Activated T-cell treated with anti-CD3 and anti-CD28 coated beads, Interleukin-2, amount 50 U/mL, for 4 hours (primary cell): ENCODE measurements at regions not wholly inside any gene's neighbourhood (a gene's known extent, or its start where the extent isn't known, plus 50 kb on each side); places are given as distances from the start of the nearest gene placed in this dataset.
"Not testable (repeated sequence)": the region's sequence is repeated elsewhere in the genome, so short reads cannot be mapped to it uniquely, and the experiment has no call there.

Source experiments
- ATAC-seq, 2 donors: fragments of 200-7000 bp; cut with Tn5 transposase; one replicate each; pipeline ENCODE4 v1.10.0; 2021
- DNase-seq: peaks from one replicate; pipeline ENCODE4 v3.0.0-alpha.2; 2020
- H3K27me3 Mint-ChIP-seq: one replicate; pipeline ENCODE4 v1.8.0; 2021; ENCODE audit warnings: low read depth, mixed read lengths
- H3K36me3 Mint-ChIP-seq: one replicate; pipeline ENCODE4 v1.8.0; 2022; ENCODE audit warnings: mixed read lengths; ENCODE audit not compliant: insufficient read depth
- H3K4me1 Mint-ChIP-seq: one replicate; pipeline ENCODE4 v1.8.0; 2021; ENCODE audit warnings: low read depth, mixed read lengths
- H3K4me3 Mint-ChIP-seq: one replicate; pipeline ENCODE4 v1.8.0; 2021; ENCODE audit warnings: mild to moderate bottlenecking, moderate library complexity, mixed read lengths
- H3K9me3 Mint-ChIP-seq: one replicate; pipeline ENCODE4 v1.8.0; 2021; ENCODE audit warnings: mixed read lengths

DNA sequence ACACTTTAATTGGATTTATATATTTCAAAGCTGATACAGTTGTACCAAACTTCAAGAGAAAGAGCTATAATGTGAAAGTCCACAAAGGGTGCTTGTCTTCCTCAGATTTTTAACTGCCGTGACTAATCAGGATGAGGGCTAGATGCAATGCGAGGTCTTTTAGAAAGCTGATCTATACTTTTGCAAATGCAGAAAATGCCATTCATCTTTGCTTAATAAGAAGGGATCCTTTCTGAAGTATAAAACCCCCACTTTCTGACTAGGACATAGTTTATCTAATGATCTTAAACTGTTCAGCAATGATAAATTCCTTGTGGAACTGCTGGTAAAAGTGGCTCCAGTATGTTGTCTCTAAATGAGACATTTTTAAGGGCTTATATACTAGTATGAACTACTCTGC lies 102.7 kb upstream of the NGF start:
- no peak for DNase-seq

DNA sequence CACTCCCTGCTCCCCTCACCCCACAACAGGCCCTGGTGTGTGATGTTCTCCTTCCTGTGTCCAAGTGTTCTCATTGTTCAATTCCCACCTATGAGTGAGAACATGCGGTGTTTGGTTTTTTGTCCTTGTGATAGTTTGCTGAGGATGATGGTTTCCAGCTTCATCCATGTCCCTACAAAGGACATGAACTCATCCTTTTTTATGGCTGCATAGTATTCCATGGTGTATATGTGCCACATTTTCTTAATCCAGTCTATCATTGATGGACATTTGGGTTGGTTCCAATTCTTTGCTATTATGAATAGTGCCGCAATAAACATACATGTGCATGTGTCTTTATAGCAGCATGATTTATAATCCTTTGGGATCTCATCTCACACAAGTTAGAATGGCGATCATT lies 101.5 kb upstream of the NGF start:
- not testable (repeated sequence) for H3K9me3 Mint-ChIP-seq, ATAC-seq, H3K36me3 Mint-ChIP-seq, DNase-seq, H3K27me3 Mint-ChIP-seq, H3K4me1 Mint-ChIP-seq, H3K4me3 Mint-ChIP-seq

More for the DNA sequence above, 102.7 kb upstream of the NGF start:
- no peak for ATAC-seq
- Mint-ChIP-seq H3K27me3 (peaks cover 3% of the 10 kb centered on the region), H3K9me3 (peaks cover 5% of the 10 kb centered on the region), H3K4me3 (no peak overlapping the region), H3K4me1 (no peaks in the 10 kb centered on the region), H3K36me3 (no peaks in the 10 kb centered on the region)

DNA sequence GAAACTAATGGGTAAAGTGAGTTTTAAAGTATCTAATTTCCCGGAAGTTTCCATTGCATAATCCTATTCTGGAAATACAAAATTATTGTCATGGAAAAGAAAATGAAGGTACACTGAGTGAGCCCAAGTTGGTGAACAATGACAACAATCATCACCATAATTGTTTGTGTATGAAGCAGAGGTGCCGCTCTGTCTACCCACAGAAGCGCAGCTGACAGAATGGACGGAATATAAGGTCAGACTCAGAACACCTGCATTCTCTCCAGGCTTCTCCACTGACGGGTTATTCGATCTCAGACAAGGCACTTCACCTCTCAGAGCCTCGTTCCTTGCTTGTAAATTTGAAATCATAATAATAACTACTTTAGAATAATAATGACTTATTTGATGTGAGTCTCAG lies 99.1 kb upstream of the NGF start:
- Mint-ChIP-seq H3K9me3 (peaks cover 5% of the 10 kb centered on the region), H3K4me3 (no peak overlapping the region), H3K27me3 (peaks cover 3% of the 10 kb centered on the region), H3K36me3 (no peaks in the 10 kb centered on the region), H3K4me1 (no peaks in the 10 kb centered on the region)
- ATAC-seq (no peak), DNase-seq (no peak)

DNA sequence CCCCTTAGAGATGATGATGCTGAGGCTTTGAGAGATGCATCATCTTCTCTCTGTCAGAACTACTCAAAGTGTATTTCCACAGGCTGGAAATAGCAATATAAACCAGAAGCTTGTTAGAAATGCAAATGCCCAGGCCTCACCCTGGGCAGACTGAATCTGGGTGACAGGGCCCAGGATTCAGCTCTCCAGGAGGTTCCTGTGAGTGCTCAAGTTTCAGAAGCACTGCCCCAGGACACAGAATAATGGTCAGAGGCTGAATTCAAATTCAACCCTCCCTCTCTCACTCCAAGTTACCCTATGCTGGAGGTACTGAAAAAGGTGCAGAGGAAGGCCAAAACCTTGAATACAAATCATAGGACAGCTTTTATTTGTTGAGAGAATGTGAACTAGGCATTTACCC lies 98.5 kb upstream of the NGF start:
- Mint-ChIP-seq H3K9me3 (peaks cover 5% of the 10 kb centered on the region), H3K4me1 (no peaks in the 10 kb centered on the region), H3K4me3 (no peak overlapping the region), H3K36me3 (no peaks in the 10 kb centered on the region), H3K27me3 (peaks cover 3% of the 10 kb centered on the region)
- no peak for DNase-seq
- no peak for ATAC-seq

DNA sequence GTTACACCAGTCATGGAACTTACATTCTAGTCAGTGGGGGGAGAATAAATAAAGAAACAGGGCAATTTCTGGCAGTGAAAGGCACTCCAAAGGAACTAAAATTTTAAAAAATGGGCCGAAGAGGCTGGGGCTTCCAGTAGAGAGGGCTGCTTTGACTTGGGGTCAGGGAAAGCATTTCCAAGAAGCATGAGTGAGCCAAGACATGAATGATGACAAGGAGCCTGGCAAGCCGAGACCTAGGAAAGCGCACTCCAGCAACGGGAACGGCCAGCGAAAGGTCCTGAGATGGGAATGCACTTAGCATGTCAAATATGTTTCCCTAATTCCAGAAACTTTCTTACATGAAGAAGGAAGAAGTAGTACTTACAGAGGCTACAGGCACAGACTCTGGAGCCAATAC lies 95.4 kb upstream of the NGF start:
- Mint-ChIP-seq H3K4me3 (no peak overlapping the region), H3K27me3 (peaks cover 3% of the 10 kb centered on the region), H3K9me3 (no peaks in the 10 kb centered on the region), H3K36me3 (no peaks in the 10 kb centered on the region), H3K4me1 (no peaks in the 10 kb centered on the region)
- DNase-seq (no peak), ATAC-seq (no peak)

DNA sequence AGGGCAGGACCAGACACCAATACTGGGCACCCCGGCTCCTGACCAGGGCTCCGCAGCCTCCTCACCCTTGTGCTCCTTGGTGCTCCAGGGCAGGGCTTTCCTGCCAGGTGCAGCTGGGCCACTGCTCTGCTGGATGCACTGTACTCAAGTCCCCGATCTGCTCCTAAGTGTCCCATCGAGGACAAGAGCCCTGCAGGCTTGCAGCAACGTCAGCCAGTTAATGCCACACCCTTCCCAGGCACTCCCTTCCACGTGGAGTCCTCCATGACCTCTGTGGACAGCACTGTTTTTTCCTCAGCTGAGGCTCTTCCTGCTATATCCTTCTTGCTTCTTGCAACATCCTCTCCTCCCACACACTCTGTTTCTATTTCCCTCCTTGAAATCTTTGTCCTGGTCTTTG lies 94.0 kb upstream of the NGF start:
- no peak overlapping the region for H3K4me3 Mint-ChIP-seq
- no peaks in the 10 kb centered on the region for H3K36me3 Mint-ChIP-seq
- no peaks in the 10 kb centered on the region for H3K4me1 Mint-ChIP-seq
- peaks cover 3% of the 10 kb centered on the region for H3K27me3 Mint-ChIP-seq
- DNase-seq (no peak), ATAC-seq (no peak)
- H3K9me3 Mint-ChIP-seq, result no peaks in the 10 kb centered on the region

DNA sequence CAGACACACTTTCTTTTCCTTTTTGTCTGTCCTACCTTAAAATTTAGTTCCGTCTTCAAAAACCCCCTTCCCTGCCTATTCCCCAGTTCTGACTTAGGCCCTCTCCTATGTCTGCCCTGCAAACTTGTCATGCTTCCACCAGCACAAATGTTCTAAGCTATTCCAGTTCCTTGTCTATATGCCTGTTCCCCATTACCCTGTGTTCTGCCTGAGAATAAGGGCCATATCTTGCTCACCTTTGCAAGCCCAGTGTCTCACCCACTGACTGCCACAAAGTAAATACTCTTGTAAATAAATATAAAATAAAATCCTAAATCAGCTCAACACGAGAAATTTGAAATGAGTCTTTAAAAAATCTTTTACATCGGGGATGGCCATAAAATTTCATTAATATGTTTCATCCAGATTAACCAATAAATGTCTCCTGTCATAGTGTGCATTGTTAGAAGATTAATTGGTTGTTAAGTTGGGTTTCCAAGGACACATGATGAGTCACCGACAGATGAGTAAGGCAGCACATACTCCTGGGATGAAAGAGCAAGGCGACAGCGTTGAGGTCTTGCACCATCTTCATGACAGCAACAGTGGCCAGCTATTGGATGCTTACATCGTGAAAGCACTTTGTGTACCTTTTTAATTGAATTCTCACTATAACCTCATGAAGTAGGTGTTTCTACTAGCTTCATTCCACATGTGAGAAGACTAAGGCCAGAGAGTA lies 92.6 kb upstream of the NGF start:
- no peaks in the 10 kb centered on the region for H3K9me3 Mint-ChIP-seq
- H3K36me3 Mint-ChIP-seq, result no peaks in the 10 kb centered on the region
- no peak overlapping the region for H3K4me3 Mint-ChIP-seq
- peaks cover 3% of the 10 kb centered on the region for H3K27me3 Mint-ChIP-seq
- ATAC-seq (no peak), DNase-seq (no peak)
- H3K4me1 Mint-ChIP-seq, result no peaks in the 10 kb centered on the region

DNA sequence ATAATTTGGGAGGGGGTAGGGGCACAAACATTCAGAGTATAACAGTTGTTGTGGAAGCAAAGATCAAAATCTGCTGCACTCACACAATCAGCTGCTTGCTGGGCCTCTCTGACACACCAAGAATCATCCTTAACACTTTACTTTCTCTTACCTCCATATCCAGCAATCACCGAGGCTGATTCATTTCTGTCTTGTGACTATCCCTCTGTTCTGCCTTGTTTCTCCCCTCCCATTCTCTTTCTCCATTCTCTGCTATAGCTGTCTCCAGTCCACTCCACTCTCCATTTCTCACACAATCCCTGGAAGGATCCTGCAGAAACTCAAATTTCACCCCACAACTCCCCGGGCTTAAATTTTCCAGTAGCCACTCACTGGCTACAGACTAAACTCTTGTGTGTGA lies 91.8 kb upstream of the NGF start:
- Mint-ChIP-seq H3K9me3 (no peaks in the 10 kb centered on the region), H3K4me3 (no peak overlapping the region), H3K4me1 (no peaks in the 10 kb centered on the region), H3K27me3 (peaks cover 3% of the 10 kb centered on the region), H3K36me3 (no peaks in the 10 kb centered on the region)
- ATAC-seq (no peak), DNase-seq (no peak)

DNA sequence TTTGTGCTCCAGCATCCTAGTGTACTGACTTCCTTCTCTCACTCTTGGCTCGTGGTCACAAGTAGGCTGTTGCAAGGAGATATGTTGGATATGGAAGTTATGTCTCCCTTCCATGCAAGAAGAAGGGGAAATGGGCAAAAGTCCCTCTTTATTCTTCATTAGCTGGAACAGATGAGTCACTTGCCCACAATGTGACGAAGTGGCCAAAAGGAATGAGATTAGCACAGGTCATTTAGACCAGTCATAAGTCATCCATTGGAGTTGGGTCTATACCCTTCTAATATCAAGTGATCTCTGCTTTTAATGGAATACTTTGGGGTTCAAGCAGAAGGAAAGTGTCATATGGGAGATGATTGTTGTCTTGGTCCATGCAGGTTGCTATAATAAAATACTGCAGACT lies 91.2 kb upstream of the NGF start:
- Mint-ChIP-seq H3K4me1 (no peaks in the 10 kb centered on the region), H3K36me3 (no peaks in the 10 kb centered on the region), H3K27me3 (peaks cover 3% of the 10 kb centered on the region), H3K9me3 (no peaks in the 10 kb centered on the region), H3K4me3 (no peak overlapping the region)
- ATAC-seq (no peak), DNase-seq (no peak)

DNA sequence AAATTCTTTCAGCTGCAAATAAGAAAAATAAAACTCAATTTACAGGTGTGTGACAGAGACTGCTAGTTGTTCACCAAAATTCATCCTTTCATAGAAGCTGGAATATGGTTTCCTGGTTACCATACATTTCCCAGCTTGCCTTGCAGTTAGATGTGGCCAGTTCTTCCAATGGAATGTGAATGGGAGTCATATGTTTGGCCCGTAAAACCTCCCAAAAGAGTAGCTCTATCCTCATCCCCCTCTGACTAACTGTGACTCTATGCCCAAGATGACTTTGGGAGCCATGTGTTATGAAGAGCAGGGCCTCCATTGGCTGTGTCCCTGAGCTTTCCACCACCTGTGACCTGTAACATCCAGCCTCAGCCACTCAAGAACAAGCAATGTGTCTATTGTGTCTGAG lies 90.6 kb upstream of the NGF start:
- H3K27me3 Mint-ChIP-seq, result peaks cover 6% of the 10 kb centered on the region
- DNase-seq (no peak), ATAC-seq (no peak)
- no peak overlapping the region for H3K4me3 Mint-ChIP-seq
- no peaks in the 10 kb centered on the region for H3K9me3 Mint-ChIP-seq
- no peaks in the 10 kb centered on the region for H3K36me3 Mint-ChIP-seq
- H3K4me1 Mint-ChIP-seq, result no peaks in the 10 kb centered on the region

DNA sequence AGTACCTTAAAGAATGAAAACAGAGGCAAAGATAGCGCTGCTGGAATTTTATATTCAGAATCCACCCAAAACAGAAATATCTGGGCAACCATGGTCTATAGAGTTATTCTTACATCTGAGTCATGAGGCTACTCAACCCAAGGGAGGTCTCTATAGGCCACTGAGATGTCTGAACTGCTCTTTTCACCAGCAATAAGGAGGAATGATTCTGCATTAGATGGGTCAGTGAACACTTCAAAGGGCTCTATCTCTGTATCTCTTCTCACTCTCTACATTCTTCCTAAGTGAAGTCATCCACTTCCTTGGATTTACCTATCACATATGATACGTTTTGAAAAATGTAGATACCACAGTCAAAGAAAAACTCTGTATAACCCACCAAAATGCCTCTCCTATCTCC lies 90.2 kb upstream of the NGF start:
- Mint-ChIP-seq H3K9me3 (no peaks in the 10 kb centered on the region), H3K4me1 (no peaks in the 10 kb centered on the region), H3K36me3 (no peaks in the 10 kb centered on the region), H3K4me3 (no peak overlapping the region), H3K27me3 (peaks cover 8% of the 10 kb centered on the region)
- ATAC-seq (no peak), DNase-seq (no peak)

DNA sequence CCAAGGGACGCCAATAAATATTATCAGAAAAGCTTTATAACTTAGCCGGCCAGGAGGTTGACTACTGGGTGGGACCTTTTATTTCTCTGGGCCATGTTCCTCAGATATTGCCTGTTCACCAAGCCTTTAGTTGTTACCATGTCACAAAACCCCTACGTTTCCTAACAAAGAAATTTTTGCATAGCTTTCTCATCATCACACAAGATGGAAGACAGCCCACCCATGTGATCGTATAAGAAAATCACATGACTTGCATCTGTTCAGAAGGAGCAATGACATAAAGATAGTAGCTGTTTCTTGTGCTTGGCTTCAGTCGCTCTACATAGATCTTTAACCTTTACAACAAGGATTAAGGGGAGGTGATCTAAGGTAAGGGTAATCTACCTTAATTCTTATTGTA lies 88.9 kb upstream of the NGF start:
- Mint-ChIP-seq H3K9me3 (no peaks in the 10 kb centered on the region), H3K27me3 (peaks cover 8% of the 10 kb centered on the region)
- DNase-seq, result no peak

DNA sequence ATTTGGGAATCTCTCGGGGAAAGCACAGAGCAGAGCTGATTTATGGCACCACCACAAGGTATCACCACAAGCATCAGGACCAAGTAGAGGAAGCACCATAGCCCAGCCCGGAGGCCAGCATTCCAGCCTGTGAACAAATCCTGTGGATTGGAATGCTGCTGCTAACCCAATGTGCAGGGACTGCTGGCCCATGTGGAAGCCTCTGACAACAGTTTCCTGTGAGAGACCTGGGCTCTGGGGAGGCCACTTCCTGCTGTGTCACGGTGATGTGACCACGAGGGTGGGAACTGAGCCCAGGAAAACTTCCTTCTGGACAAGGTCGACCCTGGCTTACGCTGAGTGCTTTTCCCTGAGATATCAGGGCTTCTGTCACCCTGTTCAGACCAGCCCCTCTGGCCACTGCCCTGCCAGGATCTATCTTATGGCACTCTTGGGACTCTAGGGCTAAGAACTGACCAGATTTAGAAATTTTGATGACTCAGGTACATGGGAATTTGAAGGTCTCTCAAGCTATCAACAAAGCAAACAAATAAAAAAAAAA lies 88.3 kb upstream of the NGF start:
- no peak for ATAC-seq
- Mint-ChIP-seq H3K27me3 (peaks cover 8% of the 10 kb centered on the region), H3K4me3 (no peak overlapping the region)

More for the DNA sequence above, 88.9 kb upstream of the NGF start:
- no peaks in the 10 kb centered on the region for H3K4me1 Mint-ChIP-seq
- H3K4me3 Mint-ChIP-seq, result no peak overlapping the region
- no peak for ATAC-seq
- H3K36me3 Mint-ChIP-seq, result no peaks in the 10 kb centered on the region

DNA sequence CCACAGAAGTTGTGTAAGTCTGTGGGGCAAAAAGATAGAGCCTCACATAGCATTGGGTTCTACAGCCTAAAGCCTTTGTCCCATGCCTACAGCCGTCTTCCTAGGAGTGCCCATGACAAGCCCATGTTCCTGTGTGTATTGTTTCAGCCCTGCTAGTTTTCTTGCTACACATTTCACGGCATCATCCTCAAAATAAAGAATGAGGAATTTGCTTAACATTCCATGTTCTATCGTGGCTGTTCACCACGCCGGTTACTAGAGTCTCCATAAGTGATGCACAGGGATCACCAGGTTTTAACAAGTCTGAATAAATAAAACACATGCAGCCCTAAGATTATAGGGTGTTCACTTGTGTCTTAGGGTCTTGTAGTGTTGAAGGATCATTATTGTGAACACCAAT lies 87.4 kb upstream of the NGF start:
- DNase-seq, result no peak
- Mint-ChIP-seq H3K36me3 (no peaks in the 10 kb centered on the region), H3K4me1 (no peaks in the 10 kb centered on the region)

More for the DNA sequence above, 88.3 kb upstream of the NGF start:
- no peak for DNase-seq
- no peaks in the 10 kb centered on the region for H3K4me1 Mint-ChIP-seq
- H3K9me3 Mint-ChIP-seq, result no peaks in the 10 kb centered on the region
- H3K36me3 Mint-ChIP-seq, result no peaks in the 10 kb centered on the region

DNA sequence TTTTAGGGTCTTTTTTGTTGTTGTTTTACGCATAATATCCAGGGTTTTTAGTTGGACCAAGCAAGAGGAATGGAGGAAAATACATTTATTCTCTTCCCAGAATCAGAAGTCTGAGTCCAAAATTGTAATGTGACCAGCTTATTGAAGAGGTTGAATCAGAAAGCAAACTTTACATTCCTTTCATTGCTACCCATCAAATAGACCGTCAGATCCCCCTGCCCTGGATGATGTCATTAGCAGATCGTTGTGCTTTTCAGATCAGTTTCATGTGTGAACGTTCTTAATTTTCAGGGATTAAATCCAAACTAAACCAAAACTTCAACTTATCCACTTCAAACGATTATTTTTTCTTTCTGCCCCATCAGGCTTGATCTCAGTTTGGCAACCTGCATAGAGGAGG lies 85.7 kb upstream of the NGF start:
- no peaks in the 10 kb centered on the region for H3K4me1 Mint-ChIP-seq
- DNase-seq, result no peak
- no peak for ATAC-seq
- H3K9me3 Mint-ChIP-seq, result no peaks in the 10 kb centered on the region
- no peaks in the 10 kb centered on the region for H3K36me3 Mint-ChIP-seq
- no peak overlapping the region for H3K4me3 Mint-ChIP-seq
- peaks cover 5% of the 10 kb centered on the region for H3K27me3 Mint-ChIP-seq

More for the DNA sequence above, 87.4 kb upstream of the NGF start:
- Mint-ChIP-seq H3K27me3 (peaks cover 5% of the 10 kb centered on the region), H3K4me3 (no peak overlapping the region), H3K9me3 (no peaks in the 10 kb centered on the region)
- ATAC-seq, result no peak
